PC-9 (cell line): ENCODE measurements at regions not wholly inside any gene's neighbourhood (a gene's known extent, or its start where the extent isn't known, plus 50 kb on each side); places are given as distances from the start of the nearest gene placed in this dataset.

ENCODE experiments used
- CTCF ChIP-seq: fragments of 200-600 bp; sonication (generic); conservative IDR thresholded peaks from 2 replicates; pipeline ENCODE4 v1.6.1; 2017; ENCODE audit warnings: mixed run types, antibody characterized with exemption, mild to moderate bottlenecking, moderate library complexity
- EZH2 ChIP-seq: fragments of 200-600 bp; sonication (generic); IDR thresholded peaks from 2 replicates; pipeline ENCODE4 v1.8.0; 2017; ENCODE audit warnings: antibody characterized with exemption, low read depth

- no peak for TF ChIP-seq CTCF
- no peak for TF ChIP-seq EZH2
These were observed 343.5 kb upstream of the RGMA start for GRCh38 chr15:93432474-93432873.
